ENCODE measurements at regions not wholly inside any gene's neighbourhood (a gene's known extent, or its start where the extent isn't known, plus 50 kb on each side); places are given as distances from the start of the nearest gene placed in this dataset.
A peak's percentile ranks its signal among the peaks of the same experiment; 100 is the strongest.
"Not testable (repeated sequence)": the region's sequence is repeated elsewhere in the genome, so short reads cannot be mapped to it uniquely, and the experiment has no call there.

DNA sequence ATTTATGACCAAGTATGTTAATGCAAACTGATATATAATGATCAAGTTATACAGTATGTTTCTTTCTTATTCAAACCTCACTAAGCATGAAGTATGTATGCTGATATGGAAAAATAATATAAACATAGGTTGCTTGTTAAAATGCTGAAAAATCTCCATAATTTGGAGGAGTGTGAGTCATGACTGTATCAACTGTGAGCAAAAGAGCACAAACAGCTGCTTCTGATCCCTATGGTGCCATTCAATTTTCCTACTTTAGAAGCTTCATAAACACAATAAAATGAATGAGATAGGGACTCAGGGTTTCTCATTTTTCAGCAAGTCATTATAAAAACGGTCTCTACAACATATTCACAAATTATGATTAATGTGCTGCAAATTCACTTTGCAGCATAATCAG lies 129.9 kb upstream of the TFPI start:
- no peak for DNase-seq (ENCODE audit: low spot score)

DNA sequence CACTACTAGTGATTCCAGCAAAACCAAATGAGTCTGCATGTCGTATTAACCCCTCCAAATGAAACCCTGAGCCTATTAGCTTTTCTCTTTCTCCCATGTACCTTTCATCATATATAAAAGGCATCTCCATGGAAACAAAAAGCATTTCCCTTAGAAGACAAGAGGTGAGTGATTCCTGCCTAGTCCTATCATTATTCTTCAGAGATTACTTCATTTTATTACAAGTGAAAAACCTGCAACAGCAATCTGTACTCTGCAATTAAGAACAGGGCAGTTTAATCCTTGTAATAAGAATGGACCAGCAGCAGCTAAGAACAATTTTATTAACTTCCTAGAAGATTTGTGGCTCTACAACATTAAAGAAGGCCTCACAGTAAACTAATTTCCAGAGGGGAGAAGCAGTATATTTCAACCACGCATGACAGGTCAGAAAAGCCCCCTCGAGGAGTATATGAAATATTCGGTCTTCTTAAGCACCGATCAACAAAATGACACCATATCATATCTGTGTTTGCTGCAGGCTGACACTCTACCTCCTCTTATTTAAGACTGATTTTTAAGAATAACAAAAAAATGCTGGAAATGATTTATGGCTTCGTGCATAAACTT lies 132.3 kb upstream of the TFPI start:
- DNase-seq (ENCODE audit: low spot score) = no peak

DNA sequence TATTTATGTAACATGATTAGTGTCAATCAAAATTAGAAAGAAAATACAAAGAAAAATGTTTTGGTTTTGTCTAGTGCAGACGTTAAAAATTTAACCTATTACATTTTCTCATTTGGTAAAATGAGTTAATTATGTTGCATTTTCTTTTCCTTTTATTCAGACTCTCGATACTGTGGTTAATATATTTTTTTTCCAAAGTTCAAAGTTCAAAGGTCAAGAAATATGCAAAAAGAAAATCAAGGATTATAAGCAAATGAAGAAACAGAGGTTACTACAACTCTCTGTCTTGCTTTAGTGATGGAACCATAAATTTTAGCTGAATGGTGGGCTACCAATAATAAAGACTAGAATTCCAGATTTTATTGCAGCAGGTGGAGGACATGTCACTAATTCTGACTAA lies 133.3 kb upstream of the TFPI start:
- DNase-seq (ENCODE audit: low spot score) = no peak

DNA sequence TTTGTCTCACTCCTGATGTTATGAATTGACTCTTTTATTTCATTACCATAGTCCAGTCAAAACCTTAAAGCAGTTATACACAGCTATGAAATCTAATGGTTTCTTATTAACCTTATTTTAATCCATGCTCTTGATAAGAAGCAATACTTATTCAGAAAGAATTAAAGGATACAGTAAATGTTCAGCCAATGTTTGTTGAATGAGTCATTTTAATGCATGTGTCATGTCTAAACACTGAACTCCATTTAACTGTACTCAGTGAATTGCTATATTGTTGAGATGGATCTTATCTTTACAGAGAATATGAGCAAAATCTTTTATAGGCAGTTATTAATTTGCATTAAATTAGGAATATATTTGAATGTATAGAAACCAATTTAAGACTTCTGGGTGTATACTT lies 135.1 kb upstream of the TFPI start:
- no peak for DNase-seq (ENCODE audit: low spot score)

DNA sequence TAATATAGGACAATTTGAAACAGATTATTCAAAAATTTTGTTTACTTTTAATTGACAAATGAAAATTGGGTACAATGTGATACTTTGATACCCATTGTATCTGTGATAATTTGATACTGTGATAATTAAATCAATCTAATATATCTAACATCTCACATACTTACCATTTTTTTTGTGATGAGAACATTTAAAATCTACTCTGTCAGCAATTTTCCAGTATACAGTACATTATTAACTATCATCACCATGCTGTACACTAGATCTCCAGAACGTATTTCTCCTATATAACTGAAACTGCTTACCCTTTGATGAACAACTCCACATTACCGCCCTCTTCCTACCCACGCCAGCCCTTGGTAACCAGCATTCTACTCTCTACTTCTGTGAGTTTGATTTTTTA lies 139.7 kb upstream of the TFPI start:
- DNase-seq (ENCODE audit: low spot score) = no peak

DNA sequence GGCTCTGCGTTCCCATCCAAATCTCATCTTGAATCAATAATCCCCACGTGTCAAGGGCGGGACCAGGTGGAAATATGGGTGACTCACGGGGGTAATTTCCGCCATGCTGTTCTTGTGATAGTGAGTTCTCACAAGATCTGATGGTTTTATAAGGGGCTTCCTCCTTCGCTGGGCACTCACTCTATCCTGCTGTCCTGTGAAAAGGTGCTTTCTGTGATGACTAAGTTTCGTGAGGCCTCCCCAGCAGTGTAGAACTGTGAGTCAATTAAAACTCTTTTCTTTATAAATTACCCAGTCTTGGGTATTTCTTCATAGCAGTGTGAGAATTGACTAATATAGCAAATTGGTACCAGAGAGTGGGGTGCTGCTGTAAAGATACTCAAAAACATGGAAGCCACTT lies 142.4 kb upstream of the TFPI start:
- not testable (repeated sequence) for DNase-seq (ENCODE audit: low spot score)

DNA sequence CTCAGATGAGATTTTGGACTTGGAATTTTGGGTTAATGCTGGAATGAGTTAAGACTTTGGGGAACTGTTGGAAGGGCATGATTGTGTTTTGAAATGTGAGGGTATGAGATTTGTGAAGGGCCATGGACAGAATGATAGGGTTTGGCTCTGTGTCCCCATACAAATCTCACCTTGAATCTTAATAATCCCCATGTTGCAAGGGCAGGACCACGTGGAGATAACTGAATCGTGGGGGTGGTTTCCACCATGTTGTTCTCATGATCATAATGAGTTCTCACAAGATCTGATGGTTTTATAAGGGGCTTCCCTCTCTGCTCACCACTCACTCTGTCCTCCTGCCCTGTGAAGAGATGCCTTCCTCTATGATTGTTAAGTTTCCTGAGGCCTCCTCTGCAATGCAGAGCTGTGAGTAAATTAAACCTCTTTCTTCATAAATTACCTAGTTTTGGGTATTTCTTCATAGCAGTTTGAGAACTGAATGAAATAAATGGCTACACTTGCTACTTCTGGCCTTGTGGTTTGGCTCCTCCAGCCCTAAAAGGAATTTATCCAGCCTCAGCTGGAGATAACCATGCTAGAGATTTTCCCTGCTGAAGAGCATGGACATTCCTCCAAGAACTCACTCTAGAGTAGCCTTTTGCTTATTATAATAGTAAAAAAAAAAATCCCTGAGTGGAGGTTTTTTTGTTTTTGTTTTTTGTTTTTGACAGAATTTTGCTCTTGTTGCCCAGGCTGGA lies 144.3 kb upstream of the TFPI start:
- DNase-seq (ENCODE audit: low spot score) = no peak

DNA sequence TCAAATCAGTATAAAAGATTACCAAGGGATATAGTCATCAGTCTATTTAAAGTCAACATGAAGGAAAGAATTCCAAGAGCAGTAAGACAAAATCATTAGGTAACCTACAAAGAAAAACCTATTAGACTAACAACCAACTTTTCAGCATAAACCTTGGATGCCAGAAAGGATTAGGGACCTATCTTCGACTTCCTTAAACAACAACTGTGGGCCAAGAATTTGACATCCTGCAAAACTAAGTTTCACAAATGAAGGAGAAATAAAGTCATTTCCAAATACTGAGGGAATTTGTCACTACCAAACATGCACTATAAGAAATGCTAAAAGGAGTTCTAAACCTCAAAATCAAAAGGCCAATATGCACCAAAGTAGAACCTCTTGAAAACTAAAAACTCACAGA lies 147.9 kb upstream of the TFPI start:
- no peak for DNase-seq (ENCODE audit: low spot score)

DNA sequence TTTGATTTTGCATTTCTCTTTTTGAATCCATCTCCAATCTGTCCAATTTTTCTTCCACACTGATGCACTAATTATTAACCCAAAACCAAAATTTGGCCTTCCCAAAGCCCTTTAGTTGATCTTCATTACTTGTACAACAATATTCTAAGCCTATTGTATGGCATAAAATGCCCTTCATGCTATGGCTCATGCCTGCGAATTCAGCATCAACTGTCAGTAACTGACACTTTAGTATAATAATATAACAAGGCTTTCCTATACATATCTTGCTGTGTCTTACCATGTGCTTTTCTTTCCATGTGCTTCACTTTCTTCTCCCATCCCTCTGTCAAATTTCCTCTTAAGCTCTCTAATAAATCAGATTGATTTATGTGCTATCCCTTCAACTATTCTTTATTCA lies 154.0 kb upstream of the TFPI start:
- DNase-seq (ENCODE audit: low spot score) = no peak

DNA sequence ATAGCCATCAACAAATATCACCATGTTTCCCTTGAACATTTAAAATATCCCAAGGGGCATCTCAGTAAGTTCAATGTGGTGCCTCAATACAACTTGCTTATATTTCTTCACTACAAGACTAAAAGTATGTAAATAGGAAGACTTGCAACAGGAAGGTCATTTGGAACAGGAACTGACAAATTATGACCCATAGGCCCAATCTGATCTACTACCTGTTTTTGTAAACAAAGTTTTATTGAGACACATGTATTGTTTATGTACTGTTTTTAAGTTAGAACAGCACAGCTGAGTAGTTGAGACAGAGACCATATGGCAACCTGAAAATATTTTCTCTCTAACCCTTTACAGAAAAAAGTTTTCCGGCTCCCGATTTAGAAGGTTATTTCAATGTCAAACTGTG lies 154.8 kb upstream of the TFPI start:
- DNase-seq (ENCODE audit: low spot score) = no peak

DNA sequence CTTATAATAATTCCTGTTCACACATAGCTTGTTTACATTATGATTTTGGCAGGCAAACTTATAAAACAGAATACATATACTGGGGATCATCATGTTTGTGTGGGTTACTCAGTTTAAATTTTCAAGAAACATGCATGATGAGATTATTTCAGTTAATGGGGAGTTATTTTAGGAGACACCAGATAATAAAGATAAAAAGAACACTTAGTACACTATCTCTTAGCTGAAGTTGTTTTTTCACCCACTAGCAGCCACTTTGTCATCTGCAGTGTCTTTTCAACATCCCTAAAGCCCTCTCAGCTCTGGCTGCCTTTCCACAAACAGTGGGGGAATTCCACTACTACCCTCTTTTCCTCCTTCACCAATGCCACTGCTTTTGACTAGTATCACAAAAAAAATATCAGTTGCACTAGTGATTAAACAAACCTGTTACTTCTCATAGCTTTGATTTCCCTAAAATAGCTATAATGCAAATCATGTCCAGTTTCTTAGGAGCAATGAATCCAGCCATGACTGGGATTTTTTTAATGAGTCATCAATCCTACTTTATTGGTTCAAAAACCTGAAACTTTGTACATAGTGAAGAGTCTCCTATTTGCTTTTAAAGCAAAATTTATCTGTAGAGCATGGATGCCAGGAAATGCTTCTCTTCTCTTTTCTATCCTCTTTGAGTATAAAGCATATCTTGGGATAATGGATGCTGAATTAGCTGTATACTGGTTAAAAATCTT lies 156.7 kb upstream of the TFPI start:
- no peak for DNase-seq (ENCODE audit: low spot score)

DNA sequence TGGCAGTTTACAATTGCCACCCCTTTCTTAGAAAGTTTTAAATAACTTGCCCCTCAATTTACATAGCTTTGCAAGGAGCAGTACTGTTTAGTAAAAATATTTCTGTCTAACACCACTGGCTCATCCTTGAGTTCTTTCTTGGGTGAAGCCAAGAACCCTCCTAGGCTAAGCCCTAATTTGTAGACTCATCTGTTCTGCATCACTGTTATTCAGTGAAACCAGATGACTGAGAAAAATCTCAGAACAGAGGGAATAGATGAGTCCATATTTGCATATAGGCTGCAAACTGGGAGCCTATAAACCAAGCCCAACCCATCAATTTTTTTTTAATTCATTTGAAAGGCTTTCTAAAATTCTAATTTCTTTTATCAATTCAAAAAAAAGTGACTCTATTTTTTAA lies 161.4 kb upstream of the TFPI start:
- no peak for DNase-seq (ENCODE audit: low spot score)

DNA sequence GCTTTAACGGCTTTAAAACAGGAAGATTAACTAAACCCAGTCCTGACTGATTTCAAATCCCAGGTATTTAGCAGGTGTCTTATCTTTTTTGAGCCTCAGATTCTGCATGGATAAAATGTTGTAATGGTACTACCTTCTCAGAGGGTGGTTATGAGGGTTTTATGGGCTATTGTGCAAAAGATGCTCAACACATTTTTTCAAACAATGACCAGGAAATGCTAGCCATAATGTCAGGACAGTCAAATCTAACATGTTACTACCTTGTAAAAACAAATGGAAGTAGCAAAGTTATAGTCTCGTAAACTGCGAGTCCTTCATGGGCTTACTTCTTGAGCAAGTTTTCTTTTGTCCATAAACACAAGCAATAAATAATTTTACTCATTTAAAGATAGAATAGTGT lies 162.1 kb upstream of the TFPI start:
- DNase-seq (ENCODE audit: low spot score) = no peak

DNA sequence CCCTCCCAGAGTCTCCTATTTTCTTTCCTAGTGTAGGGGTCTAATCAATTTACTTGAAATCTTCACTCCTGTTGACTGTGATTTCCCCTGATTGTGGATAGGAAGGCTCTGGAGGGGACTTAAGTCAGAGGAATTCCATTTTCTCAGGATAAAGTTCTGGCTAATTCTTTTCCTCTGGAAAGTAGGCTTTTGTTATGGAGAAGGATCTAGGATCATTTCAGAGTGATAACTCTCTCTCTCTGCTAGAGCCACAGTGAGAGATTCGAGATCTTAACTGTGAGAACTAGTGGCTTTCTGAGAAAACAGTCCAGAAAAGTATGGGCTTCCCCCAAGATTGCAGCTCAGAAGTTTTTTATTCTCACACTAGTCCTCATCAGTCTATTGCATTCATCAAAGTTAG lies 163.9 kb upstream of the TFPI start:
- DNase-seq (ENCODE audit: low spot score) = no peak

DNA sequence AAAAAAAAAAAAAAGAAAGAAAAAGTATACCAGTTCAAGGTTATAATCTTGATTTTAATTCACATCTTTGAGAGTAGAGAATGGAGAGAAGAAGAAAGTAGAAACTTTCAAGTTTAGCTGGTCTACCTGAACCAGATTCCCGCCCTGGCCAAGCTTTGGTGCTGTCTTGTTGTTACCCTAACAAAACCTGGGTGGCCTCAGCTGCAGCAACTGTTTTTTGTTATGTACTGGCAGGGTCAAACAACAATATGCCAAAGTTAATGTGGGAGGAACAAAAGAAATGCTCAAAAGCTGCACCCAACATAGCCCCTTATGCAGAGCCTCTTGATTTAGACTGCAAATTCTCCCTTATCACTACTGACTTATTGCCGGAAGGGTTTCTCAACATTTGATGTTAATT lies 165.3 kb upstream of the TFPI start:
- DNase-seq (ENCODE audit: low spot score) = peak; percentile 6

DNA sequence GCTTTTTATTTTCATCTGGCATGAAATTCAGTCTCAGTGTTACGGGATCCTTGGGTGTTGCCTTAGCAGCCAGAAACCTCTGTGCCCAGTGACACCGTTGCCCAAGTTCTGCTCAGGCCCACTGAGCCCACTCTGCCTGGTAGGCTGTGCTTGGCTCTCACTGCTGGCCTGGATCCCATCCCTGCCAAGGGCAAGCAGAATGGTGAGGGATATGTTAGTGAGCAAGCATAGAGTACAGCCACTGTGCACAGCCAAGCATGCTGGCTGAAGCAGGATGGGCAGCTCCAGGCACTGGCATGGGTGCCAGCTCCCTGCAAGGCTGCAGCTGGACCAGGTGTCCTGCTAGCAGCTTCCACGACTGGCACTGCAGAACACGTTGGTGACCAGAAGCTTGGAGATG lies 194.7 kb upstream of the TFPI start:
- DNase-seq (ENCODE audit: low spot score) = no peak

DNA sequence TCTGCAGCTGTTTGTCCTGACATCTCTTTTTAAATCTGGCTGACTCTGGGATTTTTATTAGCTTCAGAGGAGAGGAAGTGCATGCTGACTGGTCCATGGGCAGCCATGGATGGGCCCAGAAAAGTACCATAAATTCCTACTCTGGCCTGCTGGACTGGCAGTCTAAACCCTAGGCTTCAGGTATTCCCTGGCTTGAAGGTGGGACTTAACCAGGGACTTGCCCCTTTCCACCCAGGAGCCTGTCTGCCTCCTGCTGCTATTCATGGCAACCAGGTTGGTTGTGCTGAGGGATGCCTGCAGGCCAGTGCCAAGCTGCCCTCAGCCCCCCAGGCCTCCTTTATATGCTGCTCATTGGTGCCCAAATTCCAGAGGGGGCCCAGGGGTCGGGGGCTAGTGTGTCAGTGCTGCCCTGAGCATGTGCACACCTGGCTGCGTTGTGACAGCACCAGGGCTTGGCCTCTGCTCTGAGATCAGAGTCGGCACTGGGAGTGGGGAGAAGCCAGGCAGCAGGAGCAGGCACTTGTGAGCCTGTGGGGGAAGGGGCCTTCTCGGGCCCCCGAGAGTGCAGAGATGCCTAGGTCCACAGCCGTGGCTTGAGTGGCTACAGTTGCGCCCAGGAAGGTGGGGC lies 195.7 kb upstream of the TFPI start:
- DNase-seq (ENCODE audit: low spot score) = no peak

DNA sequence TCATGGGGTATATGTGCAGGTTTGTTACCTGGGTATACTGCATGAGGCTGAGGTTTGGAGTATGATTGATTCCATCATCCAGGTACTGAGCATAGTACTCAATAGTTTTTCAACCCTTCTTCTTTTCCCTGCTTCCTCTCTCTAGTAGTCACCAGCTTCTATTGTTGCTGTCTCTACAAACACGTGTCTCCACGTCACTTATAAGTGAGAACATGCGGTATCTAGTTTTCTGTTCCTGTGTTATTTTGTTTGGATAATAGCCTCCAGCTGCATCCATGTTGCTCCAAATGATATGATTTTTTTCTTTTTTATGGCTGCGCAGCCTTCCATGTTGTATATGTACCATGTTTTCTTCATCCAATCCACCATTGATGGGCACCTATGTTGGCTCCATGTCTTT lies 214.8 kb upstream of the TFPI start:
- DNase-seq (ENCODE audit: low spot score) = no peak

DNA sequence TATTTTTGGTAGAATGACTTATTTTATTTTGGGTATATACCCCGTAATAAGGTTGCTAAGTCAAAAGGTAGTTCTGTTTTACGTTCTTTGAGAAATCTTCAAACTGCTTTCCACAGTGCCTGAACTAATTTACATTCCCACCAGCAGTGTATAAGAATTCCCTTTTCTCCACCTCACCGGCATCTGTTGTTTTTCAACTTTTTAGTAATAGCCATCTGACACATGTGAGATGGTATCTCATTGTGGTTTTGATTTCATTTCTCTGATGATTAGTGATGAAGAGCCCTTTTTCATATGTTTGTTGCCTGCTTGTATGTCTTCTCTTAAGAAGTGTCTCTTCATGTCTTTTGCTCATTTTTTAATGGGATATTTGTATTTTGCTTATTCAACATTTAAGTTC lies 215.2 kb upstream of the TFPI start:
- DNase-seq (ENCODE audit: low spot score) = no peak

DNA sequence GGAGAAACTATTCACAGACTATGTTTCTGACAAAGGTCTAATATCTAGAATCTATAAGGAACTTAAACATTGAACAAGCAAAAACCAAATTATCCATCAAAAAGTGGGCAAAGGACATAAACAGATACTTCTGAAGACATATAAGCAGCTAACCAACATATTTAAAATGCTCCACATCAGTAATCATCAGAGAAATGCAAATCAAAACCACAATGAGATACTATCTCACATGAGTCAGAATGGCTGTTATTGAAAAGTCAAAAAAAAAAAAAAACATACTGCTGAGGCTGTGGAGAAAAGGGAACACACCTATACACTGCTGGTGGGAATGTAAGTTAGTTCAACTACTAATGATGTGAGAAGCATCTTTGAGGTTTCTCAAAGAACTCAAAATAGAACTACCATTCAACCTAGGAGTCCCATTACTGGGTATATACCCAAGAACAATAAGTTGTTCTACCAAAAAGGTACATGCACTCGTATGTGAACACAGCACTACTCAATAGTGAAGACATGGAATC lies 220.4 kb upstream of the TFPI start:
- no peak for DNase-seq (ENCODE audit: low spot score)

DNA sequence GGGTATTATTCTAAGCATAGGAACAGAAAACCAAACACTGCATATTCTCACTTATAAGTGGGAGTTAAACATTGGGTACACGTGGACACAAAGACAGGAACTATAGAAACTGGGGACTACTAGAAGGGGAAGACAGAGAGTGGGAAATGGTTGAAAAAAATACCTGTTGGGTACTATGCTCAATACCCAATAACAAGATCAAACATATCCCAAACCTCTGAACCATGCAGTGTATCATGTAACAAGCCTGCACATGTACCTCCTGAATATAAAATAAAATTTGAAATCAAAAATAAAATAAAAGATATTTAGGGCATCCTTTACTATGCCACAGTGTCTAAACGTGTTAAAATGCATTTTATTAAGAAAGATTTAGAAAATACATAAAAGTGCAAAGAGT lies 221.0 kb upstream of the TFPI start:
- DNase-seq (ENCODE audit: low spot score) = no peak

DNA sequence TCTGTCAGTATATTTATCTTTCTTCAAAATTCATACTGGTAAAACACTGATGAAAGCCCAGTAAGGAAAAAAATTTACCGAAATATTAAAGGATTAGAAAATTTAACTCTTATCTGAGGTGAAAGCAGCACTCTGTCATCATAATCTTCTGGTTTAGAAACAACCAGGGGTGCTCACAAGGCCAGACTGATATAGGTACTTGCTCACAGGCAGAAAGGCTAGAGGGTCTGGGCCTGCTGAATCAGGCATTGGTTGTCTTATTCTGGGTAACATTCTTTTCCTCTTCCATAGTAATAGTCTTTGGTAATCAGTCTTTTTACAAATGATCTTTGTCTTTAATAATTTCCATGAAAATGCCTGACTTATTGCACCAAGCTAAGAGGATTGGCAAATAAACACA lies 221.4 kb upstream of the TFPI start:
- no peak for DNase-seq (ENCODE audit: low spot score)

DNA sequence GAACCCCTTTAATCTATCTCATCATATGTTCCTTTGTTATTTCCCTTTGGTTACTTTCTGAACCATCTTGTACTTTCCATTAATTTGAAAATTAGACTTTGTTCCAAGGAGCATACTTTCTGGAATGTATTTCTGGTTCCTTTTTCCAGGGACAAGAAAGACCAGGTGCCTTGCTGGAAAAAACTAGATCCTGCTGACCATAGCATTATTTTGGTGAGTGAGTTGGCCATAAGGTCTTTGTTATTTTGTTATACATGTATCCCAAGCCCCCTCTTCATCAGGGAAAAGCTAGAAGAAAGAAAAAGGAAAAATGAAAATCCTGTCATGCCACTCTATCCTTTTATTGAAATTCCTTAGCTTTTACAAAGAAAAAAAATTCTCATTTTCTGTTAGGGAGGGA lies 228.1 kb upstream of the TFPI start:
- no peak for DNase-seq (ENCODE audit: low spot score)
